OCI-LY1 (cell line): ENCODE measurements at regions not wholly inside any gene's neighbourhood (a gene's known extent, or its start where the extent isn't known, plus 50 kb on each side); places are given as distances from the start of the nearest gene placed in this dataset.

Experiments
- CTCF ChIP-seq: fragments of 200-600 bp; sonication (generic), shearing (Covaris generic); IDR thresholded peaks from 2 replicates; pipeline ENCODE4 v1.5.1; 2017; ENCODE audit warnings: mild to moderate bottlenecking, antibody characterized with exemption, low read length, moderate library complexity, mixed read lengths
- EZH2 ChIP-seq: fragments of 200-600 bp; sonication (generic), shearing (Covaris generic); IDR thresholded peaks from 2 replicates; pipeline ENCODE4 v1.8.0; 2017; ENCODE audit warnings: borderline replicate concordance, mixed run types, mild to moderate bottlenecking, antibody characterized with exemption, low read length, moderate library complexity, mixed read lengths

GRCh38 chr13:31920727-31921100 lies 110.9 kb upstream of the FRY start:
- TF ChIP-seq CTCF (no peak), EZH2 (no peak)
